CD14-positive monocyte (primary cell): ENCODE measurements at regions not wholly inside any gene's neighbourhood (a gene's known extent, or its start where the extent isn't known, plus 50 kb on each side); places are given as distances from the start of the nearest gene placed in this dataset.
"Not testable (repeated sequence)": the region's sequence is repeated elsewhere in the genome, so short reads cannot be mapped to it uniquely, and the experiment has no call there.

Experiments used
- DNase-seq, 3 donors: peaks; one replicate each; pipeline ENCODE4 v3.0.0-alpha.2; 2011 to 2022
- H2AFZ ChIP-seq: 2 replicates; pipeline ENCODE4 v1.6.0; 2012; ENCODE audit warnings: mild to moderate bottlenecking, low read depth, low read length, inconsistent platforms; ENCODE audit not compliant: insufficient read depth, poor library complexity, severe bottlenecking
- H3K27ac ChIP-seq, 2 donors: 1 replicate in 1 of 2; 2 replicates in 1 of 2; pipeline ENCODE4 v1.5.1; 2012 to 2013; ENCODE audit warnings: low read length in 2 of 2, control low read depth in 1 of 2, inconsistent platforms in 1 of 2, low read depth in 1 of 2, mild to moderate bottlenecking in 1 of 2
- H3K27me3 ChIP-seq, 2 donors: one replicate each; pipeline versions ENCODE4 v1.6.0 to v1.6.1; 2011 to 2013; ENCODE audit warnings: low read length in 2 of 2; ENCODE audit not compliant: control insufficient read depth in 2 of 2, insufficient read depth in 2 of 2
- H3K36me3 ChIP-seq, 2 donors: replicated peaks in 1 of 2; 1 replicate in 1 of 2; 2 replicates in 1 of 2; pipeline versions ENCODE4 v1.5.1 to v1.6.1; 2012 to 2013; ENCODE audit warnings: low read length in 2 of 2, control low read depth in 1 of 2, inconsistent platforms in 1 of 2, mild to moderate bottlenecking in 1 of 2; ENCODE audit not compliant: insufficient read depth in 2 of 2, control insufficient read depth in 1 of 2
- H3K4me1 ChIP-seq, 2 donors: 1 replicate in 1 of 2; 2 replicates in 1 of 2; pipeline versions ENCODE4 v1.5.1 to v1.6.1; 2012 to 2013; ENCODE audit warnings: low read length in 2 of 2, control low read depth in 1 of 2, inconsistent platforms in 1 of 2, mild to moderate bottlenecking in 1 of 2, moderate library complexity in 1 of 2; ENCODE audit not compliant: insufficient read depth in 2 of 2, control insufficient read depth in 1 of 2
- H3K4me2 ChIP-seq: replicated peaks from 2 replicates; pipeline ENCODE3; 2012; ENCODE audit warnings: low read length, moderate library complexity, mild to moderate bottlenecking; ENCODE audit not compliant: poor library complexity, severe bottlenecking; ENCODE audit errors: extremely low read depth
- H3K4me3 ChIP-seq, 3 experiments: fragments of 200-600 bp in 1 of 3; sonication (generic) in 1 of 3; replicated peaks in 1 of 3; 1 replicate in 2 of 3; 2 replicates in 1 of 3; pipeline ENCODE4 v1.5.1; 2011 to 2013; ENCODE audit warnings: low read length in 3 of 3, mild to moderate bottlenecking in 3 of 3, control low read depth in 2 of 3, low read depth in 2 of 3, inconsistent platforms in 1 of 3, moderate library complexity in 1 of 3
- H3K79me2 ChIP-seq: 2 replicates; pipeline ENCODE4 v1.6.0; 2012; ENCODE audit warnings: mild to moderate bottlenecking, control low read depth, inconsistent platforms, low read length, moderate library complexity; ENCODE audit not compliant: insufficient read depth
- H3K9ac ChIP-seq: 2 replicates; pipeline ENCODE4 v1.6.0; 2017; ENCODE audit warnings: low read length, mild to moderate bottlenecking; ENCODE audit not compliant: insufficient read depth, poor library complexity, severe bottlenecking
- H3K9me3 ChIP-seq, 2 donors: replicated peaks in 1 of 2; 1 replicate in 1 of 2; 2 replicates in 1 of 2; pipeline versions ENCODE4 v1.5.1 to v1.6.1; 2012 to 2013; ENCODE audit warnings: low read length in 2 of 2, control low read depth in 1 of 2; ENCODE audit not compliant: control insufficient read depth in 1 of 2, insufficient read depth in 1 of 2
- H4K20me1 ChIP-seq: 2 replicates; pipeline ENCODE4 v1.6.0; 2012; ENCODE audit warnings: mild to moderate bottlenecking, low read length, control low read depth, moderate library complexity; ENCODE audit not compliant: insufficient read depth
- H3K27ac Mint-ChIP-seq, 7 donors: one replicate each; pipeline ENCODE4 v1.8.0; 2020; ENCODE audit warnings: mild to moderate bottlenecking in 7 of 7, mixed read lengths in 7 of 7, moderate library complexity in 6 of 7, inconsistent platforms in 2 of 7
- H3K27me3 Mint-ChIP-seq, 3 donors: one replicate each; pipeline ENCODE4 v1.8.0; 2021 to 2022; ENCODE audit warnings: low read depth in 3 of 3, mild to moderate bottlenecking in 3 of 3, mixed read lengths in 3 of 3, moderate library complexity in 3 of 3, inconsistent platforms in 1 of 3
- H3K36me3 Mint-ChIP-seq, 2 donors: one replicate each; pipeline ENCODE4 v1.8.0; 2020; ENCODE audit warnings: mixed read lengths in 2 of 2, inconsistent platforms in 1 of 2, mild to moderate bottlenecking in 1 of 2
- H3K4me1 Mint-ChIP-seq: one replicate; pipeline ENCODE4 v1.8.0; 2020; ENCODE audit warnings: mild to moderate bottlenecking, mixed read lengths
- H3K4me3 Mint-ChIP-seq, 2 donors: one replicate each; pipeline ENCODE4 v1.8.0; 2020; ENCODE audit warnings: mild to moderate bottlenecking in 2 of 2, mixed read lengths in 2 of 2, moderate library complexity in 1 of 2
- H3K9me3 Mint-ChIP-seq, 7 donors: one replicate each; pipeline ENCODE4 v1.8.0; 2020 to 2022; ENCODE audit warnings: mixed read lengths in 7 of 7, mild to moderate bottlenecking in 6 of 7, moderate library complexity in 6 of 7, inconsistent platforms in 2 of 7
- CTCF ChIP-seq: fragments of 200-600 bp; IDR thresholded peaks from one replicate; pipeline ENCODE4 v1.8.0; 2022; ENCODE audit warnings: antibody characterized with exemption, mild to moderate bottlenecking
- WGBS: methylation state at CpG from one replicate; pipeline ENCODE4 v1.1.5; 2013; ENCODE audit warnings: missing lambda C conversion rate; ENCODE audit not compliant: insufficient coverage; 5-methylcytosine and 5-hydroxymethylcytosine counted together
- intact Hi-C, 2 donors: fragments of 100-400 bp; cut with micrococcal nuclease; formaldehyde crosslinking; loops; one replicate each; pipeline versions ENCODE4 v1.15.0 to v1.15.1; 2023

GRCh38 chr12:90690120-90690519 is 264.9 kb downstream of the CCER1 start:
- no peak overlapping the region for H3K27ac Mint-ChIP-seq
- 83% methylated on average over 1 of the region's 1 CpG for WGBS
- Histone ChIP-seq H2AFZ (no peak overlapping the region), H4K20me1 (no peaks in the 10 kb centered on the region), H3K9ac (no peak overlapping the region), H3K4me1 (no peaks in the 10 kb centered on the region), H3K9me3 (no peaks in the 10 kb centered on the region), H3K79me2 (no peaks in the 10 kb centered on the region), H3K4me3 (no peak overlapping the region), H3K27me3 (no peaks in the 10 kb centered on the region), H3K27ac (no peak overlapping the region), H3K36me3 (no peaks in the 10 kb centered on the region), H3K4me2 (no peak overlapping the region)
- no peaks in the 10 kb centered on the region for H3K4me1 Mint-ChIP-seq
- H3K36me3 Mint-ChIP-seq = no peaks in the 10 kb centered on the region
- intact Hi-C loops = no loop called here
- H3K9me3 Mint-ChIP-seq = peaks cover 0 to 4% (median 3%) of the 10 kb centered on the region in 7 donors
- H3K4me3 Mint-ChIP-seq = no peak overlapping the region
- peaks cover 0 to 2% (median 0%) of the 10 kb centered on the region in 3 donors for H3K27me3 Mint-ChIP-seq
- no peak for DNase-seq
- TF ChIP-seq CTCF = no peak

DNA sequence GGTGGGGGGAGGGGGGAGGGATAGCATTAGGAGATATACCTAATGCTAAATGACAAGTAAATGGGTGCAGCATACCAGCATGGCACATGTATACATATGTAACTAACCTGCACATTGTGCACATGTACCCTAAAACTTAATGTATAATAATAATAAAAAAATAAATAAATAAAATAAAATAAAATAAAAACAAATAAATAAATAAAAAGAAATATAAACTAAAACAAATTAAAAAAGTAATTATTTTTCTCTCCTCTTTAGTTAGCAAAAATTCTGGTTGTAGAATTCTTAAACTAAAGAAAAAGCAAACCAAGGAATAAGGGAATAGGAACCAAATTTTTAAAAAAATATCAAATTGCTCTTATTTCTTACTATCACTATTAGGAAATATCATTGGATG is 267.3 kb downstream of the CCER1 start:
- H3K9ac ChIP-seq, H3K4me2 ChIP-seq, H3K4me3 ChIP-seq, H3K4me3 Mint-ChIP-seq, DNase-seq, H3K27ac Mint-ChIP-seq, H2AFZ ChIP-seq, H4K20me1 ChIP-seq, H3K4me1 ChIP-seq, H3K4me1 Mint-ChIP-seq, H3K27me3 ChIP-seq, H3K79me2 ChIP-seq, H3K36me3 Mint-ChIP-seq, H3K36me3 ChIP-seq, H3K27ac ChIP-seq, H3K9me3 ChIP-seq, H3K9me3 Mint-ChIP-seq, H3K27me3 Mint-ChIP-seq, intact Hi-C loops: not testable (repeated sequence)
